Amniotic epithelial cell (primary cell): ENCODE measurements at regions not wholly inside any gene's neighbourhood (a gene's known extent, or its start where the extent isn't known, plus 50 kb on each side); places are given as distances from the start of the nearest gene placed in this dataset.

Source experiments
- DNase-seq: peaks from one replicate; pipeline ENCODE4 v3.0.0-alpha.2; 2010; ENCODE audit warnings: low read depth

DNA sequence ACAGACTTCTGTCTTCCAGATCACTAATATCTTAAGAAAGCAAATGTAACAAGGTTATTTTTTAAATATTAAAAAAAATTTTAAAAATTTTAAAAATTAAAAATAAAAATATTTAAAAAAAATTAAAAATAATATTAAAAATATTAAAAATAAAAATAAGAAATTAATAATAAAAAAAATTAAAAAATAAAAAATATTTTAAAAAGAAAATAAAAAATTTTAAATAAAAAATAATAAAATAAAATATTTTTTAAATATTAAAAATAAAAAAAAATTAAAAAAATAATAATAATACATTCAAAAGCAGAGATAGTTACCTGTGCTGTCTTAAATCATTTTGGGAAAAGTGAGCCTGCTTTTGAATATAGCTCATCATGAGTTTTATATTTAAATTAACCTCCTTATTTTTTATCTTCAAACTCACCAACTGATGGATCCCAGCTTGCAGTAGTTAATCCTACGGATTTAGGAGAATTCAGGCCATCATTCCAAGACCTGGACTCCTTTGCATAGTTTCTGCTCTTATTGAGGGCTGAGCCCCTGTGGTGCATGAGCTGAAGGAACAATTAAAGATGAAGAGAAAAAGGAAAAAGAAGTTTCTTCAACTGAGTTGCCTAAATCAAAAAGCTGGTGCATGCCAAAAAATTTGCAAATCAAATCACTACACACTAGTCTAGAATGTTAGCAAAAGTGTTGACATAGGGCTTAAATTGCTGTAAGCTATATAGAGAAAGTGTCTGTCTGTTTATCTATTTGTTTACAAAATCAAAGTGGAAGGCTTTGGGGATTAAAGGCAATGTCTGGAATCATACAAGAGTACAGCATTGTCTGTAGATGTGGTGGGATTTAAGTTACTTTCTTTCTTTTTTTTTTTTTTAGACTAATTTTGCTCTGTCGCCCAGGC, 50.5 kb upstream of the ZNF438 start:
- DNase-seq: peak; percentile 61

DNA sequence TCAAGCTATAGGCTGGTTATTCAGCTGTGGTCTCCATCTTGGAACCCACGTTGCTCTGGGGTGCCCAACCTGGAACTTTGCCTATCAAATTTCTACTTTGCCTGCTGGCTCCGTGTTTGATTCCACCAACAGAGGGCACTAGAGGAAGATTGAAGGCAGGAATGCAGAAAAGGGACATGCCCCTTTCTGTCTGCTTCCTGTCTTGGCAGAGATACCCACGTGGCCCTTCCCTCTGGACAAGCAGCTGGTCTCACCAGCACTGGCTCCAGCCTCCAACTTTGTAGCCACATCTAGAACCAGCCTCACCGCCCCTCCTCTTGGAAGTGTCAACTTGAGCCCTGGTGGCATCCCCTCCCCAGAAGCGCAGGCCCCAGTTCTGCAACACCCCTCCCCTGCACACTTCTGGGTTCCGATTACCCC, 52.1 kb upstream of the ZNF438 start:
- DNase-seq: peak; percentile 54

- DNase-seq: no peak
These were observed 55.3 kb upstream of the ZNF438 start for GRCh38 chr10:31087011-31087410.

DNA sequence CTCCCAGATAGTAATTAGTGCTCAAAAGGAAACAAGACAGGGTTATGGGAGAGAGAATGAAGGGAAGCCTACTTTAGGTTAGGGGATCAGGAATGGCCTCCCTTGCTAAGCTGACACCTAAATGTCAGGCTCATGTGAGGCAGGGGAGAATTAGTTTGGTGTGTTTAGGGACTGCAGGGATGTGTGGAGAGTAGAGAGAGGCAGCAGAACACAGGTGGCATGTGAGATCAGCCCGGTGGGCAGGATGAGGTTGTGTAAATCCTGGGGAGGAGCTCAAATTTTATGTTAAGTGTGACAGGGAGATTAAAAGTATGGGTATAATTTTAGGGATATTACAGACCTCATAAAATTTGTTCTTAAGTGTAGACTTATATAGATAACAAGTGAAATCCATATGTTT, 56.2 kb upstream of the ZNF438 start:
- no peak for DNase-seq

- DNase-seq: peak; percentile 94
These were observed 59.4 kb upstream of the ZNF438 start for GRCh38 chr10:31090894-31091607.

GRCh38 chr10:31095677-31096560, 64.3 kb upstream of the ZNF438 start:
- DNase-seq: peak; percentile 33

GRCh38 chr10:31098046-31098445, 66.4 kb upstream of the ZNF438 start:
- DNase-seq: peak; percentile 40

- no peak for DNase-seq
These were observed 67.4 kb upstream of the ZNF438 start for GRCh38 chr10:31099094-31099493.

DNA sequence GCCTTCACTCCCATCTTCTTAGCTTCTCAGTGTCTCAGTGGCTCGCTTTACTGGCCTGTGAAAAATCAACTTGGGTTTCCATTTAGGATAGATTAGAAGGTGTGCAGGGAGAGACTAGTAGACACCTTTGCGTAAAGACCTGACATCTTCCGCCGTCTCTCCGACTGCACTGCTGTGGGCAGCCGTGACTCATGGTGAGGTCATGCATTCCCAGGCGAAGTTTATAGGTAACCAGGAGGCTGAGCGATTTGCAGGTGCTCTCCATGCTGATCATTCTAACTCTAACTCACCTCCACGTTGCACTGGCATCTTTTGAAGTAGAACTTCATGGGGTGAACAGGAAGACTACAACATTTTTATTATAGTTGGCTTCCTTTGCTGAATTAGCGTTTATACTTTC, 68.0 kb upstream of the ZNF438 start:
- DNase-seq: peak; percentile 35

- no peak for DNase-seq
These were observed 68.5 kb upstream of the ZNF438 start for GRCh38 chr10:31100115-31100601.

DNA sequence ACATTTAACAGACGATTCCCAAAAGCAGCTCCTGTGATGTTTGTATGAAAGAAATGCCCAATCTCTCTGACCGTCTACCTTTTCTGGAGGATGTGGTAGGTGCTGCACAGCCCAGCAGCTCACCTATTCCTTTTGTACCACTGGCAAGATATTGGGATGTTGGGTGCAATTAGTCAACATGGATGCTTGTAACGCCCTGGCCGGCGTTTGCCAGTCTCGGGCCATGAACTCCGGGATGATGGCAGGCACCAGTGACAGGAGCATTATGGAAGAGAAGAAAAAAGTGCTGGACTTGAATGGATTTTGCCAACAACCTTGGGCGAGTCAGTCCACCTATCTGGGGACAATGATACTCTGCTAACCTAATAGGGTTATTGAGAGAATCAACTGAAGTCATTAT, 69.0 kb upstream of the ZNF438 start:
- no peak for DNase-seq

DNA sequence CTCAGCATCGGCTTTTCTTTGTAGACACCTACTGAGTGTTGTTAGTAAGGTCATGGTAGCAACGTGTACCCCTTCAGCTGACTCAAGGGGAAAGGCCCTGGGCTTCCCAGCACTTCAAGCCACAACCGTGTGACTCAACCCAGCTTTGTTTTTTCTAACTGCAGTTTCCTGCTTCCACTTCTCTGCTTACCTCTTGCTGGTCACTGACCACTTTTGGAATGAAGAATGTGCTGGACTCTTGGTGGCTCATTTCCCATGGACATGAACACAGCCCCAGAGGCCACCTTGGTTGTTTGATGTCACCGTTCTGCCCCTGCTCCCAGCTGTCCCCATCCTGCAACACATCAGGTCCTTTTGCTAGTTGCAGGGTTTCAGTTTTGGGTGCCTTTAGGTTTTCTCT, 69.5 kb upstream of the ZNF438 start:
- peak; percentile 86 for DNase-seq

- DNase-seq: no peak
These were observed 70.8 kb upstream of the ZNF438 start for GRCh38 chr10:31102421-31102820.

- no peak for DNase-seq
These were observed 71.4 kb upstream of the ZNF438 start for GRCh38 chr10:31103112-31103511.

DNA sequence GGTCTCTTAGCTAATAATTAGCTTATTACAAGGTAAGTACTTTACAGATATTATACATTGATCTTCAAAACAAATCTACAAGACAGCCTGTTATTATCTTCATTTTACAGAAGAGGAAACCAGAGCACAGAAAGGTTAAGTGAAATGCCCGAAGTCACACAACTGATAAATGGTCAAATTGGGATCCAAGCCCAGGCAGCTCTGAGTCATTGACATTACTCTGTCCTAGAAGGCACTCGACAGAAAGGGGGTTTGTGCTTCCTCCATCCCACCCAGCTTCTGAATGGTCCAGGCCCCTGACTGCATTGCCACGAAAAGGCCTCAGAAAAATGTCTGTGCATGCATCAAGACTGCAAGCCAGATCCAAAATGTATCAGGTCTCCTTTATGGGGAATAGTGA, 81.3 kb upstream of the ZNF438 start:
- DNase-seq: no peak

GRCh38 chr10:31116226-31116625, 84.6 kb upstream of the ZNF438 start:
- no peak for DNase-seq

GRCh38 chr10:31118556-31118955, 86.9 kb upstream of the ZNF438 start:
- peak; percentile 60 for DNase-seq

DNA sequence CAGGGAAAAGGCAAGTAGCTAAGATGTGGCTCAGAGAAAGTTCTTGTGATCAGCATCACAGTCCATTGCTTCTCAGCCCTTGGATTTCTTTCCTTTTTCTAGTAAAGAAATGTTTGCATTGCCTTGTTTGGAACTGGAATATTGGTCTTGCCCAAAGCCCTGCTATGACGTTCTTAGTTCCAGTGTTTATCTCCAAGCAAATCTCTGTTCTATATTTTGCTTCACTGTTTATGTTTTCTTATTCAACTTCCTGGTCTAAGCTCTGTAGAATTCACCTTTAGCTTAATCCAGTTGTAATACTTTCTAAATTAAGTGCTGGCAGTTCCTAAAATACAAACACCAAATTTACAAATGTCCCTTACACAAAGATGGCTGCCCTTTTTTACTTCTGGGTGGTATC, 88.7 kb upstream of the ZNF438 start:
- no peak for DNase-seq

DNA sequence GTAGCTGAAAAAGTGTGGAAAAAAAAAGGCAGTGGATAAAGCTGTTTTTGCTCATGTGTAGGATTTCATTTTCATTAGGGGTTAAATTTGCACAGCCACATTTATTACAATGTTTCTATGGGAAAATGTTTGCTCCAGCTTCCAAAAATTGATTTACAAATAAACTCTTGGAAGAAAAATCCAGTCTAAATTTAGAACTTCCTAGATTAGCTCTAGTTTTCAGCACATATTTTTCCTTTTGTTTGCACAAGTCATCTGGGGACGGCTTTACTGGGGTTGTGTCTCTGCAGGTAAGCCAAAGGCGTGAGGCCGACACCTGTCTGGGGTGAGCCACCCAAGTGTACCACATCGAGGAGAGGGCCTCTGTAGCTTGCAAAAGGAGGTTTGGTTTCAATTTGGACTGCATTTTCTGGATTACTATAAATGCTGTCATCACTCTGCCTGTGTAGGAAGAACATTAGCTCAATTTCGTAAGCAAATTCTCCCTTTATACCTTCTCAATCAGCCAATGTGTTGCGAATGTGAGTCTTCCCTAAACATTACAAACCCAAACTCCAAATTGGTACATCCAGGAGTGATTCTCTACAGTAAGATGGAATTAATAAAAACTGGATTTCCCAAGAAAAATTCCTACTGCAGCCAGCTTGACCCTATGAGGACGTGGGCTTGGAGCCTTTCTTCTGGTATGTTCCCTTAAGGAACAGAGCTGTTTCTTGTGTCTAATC, 89.5 kb upstream of the ZNF438 start:
- no peak for DNase-seq

DNA sequence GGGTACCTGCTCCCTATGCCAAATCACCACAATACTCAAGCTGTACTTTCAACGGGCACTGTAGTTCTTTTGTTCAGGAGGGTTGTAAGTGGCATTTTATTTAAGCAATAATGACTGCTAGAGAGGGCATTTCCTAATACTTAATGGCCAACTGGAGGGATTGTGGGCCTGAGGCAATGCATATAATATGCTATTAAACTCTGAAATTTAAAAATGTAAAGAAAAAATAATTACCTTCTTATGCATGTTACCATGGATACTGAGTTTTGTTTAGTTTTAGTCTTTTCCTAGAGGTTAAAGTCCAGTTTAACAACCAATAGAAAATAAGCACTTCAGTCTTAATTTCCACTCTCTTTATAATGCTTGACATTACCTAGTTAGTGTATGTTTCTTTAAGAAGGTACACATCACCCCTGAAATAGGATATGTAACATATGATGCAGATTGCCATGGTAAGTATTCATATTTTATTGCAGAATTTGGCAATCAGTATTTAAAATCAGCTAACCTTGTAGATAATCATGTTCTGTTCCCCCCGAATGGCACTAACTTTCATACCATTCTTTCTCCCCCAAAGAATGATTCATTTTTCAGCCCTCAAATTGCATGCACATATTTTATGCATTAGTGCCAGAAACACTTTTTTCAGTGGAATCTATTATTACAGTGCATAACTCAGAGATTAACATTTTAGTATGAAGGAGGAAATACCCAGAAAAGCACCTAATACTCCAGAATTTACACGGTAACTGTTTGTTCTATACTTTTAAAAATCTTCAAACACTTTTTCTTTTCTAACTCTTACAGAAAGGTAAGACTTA, 90.3 kb upstream of the ZNF438 start:
- DNase-seq: peak; percentile 62

DNA sequence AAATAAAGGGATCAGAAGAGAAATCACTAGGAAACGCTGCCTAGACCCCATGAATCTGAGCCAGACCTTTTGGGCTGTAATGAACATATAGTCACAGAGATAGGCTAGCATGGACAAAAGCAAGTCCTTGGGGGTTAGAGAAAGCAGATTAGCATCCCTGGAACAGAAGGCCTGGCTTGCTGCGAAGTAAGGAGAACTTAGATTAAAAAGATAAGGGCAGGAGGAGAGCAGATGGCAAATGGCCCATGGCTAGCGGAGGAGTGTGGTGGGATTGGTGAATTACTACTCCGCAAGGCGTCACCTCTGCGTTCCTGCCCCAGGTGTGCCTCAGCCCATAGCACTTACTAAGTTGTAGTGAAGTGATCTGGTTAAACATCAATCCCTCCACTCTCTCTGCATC, 92.3 kb upstream of the ZNF438 start:
- DNase-seq: no peak
